Stomach (tissue), 8 donors: ENCODE measurements at regions not wholly inside any gene's neighbourhood (a gene's known extent, or its start where the extent isn't known, plus 50 kb on each side); places are given as distances from the start of the nearest gene placed in this dataset.

Source experiments
- DNase-seq, 2 donors: peaks; one replicate each; pipeline versions ENCODE4 v3.0.0 to v3.0.0-alpha.2; 2013 to 2019
- H3K27ac ChIP-seq, 5 donors: fragments of 200-600 bp in 4 of 5; sonication (generic) in 4 of 5; one replicate each; pipeline ENCODE4 v1.5.1; 2013 to 2019; ENCODE audit warnings: mild to moderate bottlenecking in 1 of 5, moderate library complexity in 1 of 5
- H3K27me3 ChIP-seq, 3 donors: fragments of 200-600 bp; sonication (generic); one replicate each; pipeline ENCODE4 v1.5.1; 2017 to 2019; ENCODE audit warnings: mixed run types in 1 of 3
- H3K36me3 ChIP-seq, 4 donors: fragments of 200-600 bp; sonication (generic); 1 replicate in 3 of 4; 2 replicates in 1 of 4; pipeline ENCODE4 v1.5.1; 2016 to 2019
- H3K4me1 ChIP-seq, 4 donors: fragments of 200-600 bp; sonication (generic); one replicate each; pipeline ENCODE4 v1.5.1; 2016 to 2019
- H3K4me3 ChIP-seq, 4 donors: fragments of 200-600 bp; sonication (generic) in 3 of 4; one replicate each; pipeline ENCODE4 v1.5.1; 2016 to 2019; ENCODE audit warnings: mild to moderate bottlenecking in 1 of 4
- H3K9me3 ChIP-seq, 4 donors: fragments of 200-600 bp; sonication (generic); one replicate each; pipeline ENCODE4 v1.5.1; 2016 to 2019
- CTCF ChIP-seq, 7 experiments: fragments of 450-650 bp in 4 of 7; fragments of 200-600 bp in 3 of 7; sonication (generic) in 3 of 7; IDR thresholded peaks; one replicate each; pipeline ENCODE4 v1.5.1; 2016 to 2019; ENCODE audit warnings: antibody characterized with exemption in 7 of 7, control low read depth in 2 of 7, mild to moderate bottlenecking in 1 of 7
- EP300 ChIP-seq: sonication (generic); formaldehyde crosslinking; IDR thresholded peaks from one replicate; pipeline ENCODE4 v1.6.1; 2017; ENCODE audit warnings: antibody characterized with exemption
- POLR2A ChIP-seq, 4 donors: fragments of 450-650 bp; IDR thresholded peaks; one replicate each; pipeline ENCODE4 v1.6.1; 2016; ENCODE audit warnings: antibody characterized with exemption in 4 of 4, control low read depth in 2 of 4, mild to moderate bottlenecking in 1 of 4, moderate library complexity in 1 of 4
- POLR2AphosphoS5 ChIP-seq, 3 donors: sonication (generic); formaldehyde crosslinking; IDR thresholded peaks; one replicate each; pipeline ENCODE4 v1.6.1; 2016; ENCODE audit warnings: antibody characterized with exemption in 3 of 3
- WGBS, 5 donors: extraction: QIAGEN DNeasy Blood & Tissue Kit in 3 of 5; methylation state at CpG; one replicate each; pipeline versions ENCODE4 v1.1.5 to v1.1.7; 2013 to 2018; 5-methylcytosine and 5-hydroxymethylcytosine counted together
- intact Hi-C: fragments of 100-400 bp; cut with DNase I; formaldehyde crosslinking; loops from one replicate; pipeline ENCODE4 v1.15.1; 2023; ENCODE audit warnings: low total_unique reads
- donor health status: healthy with polysubstance abuse.
- donor health status: Bipolar disorder and iron deficiency.
- donor health status: healthy.

- no peak for TF ChIP-seq POLR2A (IDR thresholded peaks at IDR 0.05)
- no peak for TF ChIP-seq CTCF (IDR thresholded peaks at IDR 0.05)
- no peak for TF ChIP-seq POLR2AphosphoS5 (IDR thresholded peaks at IDR 0.05)
- no peak for TF ChIP-seq EP300
- H3K36me3 ChIP-seq: no peaks in the 10 kb centered on the region
- DNase-seq: no peak
- no peak overlapping the region for H3K27ac ChIP-seq
- intact Hi-C loops: no loop called here
- H3K9me3 ChIP-seq: no peaks in the 10 kb centered on the region
- WGBS, 5 donors: 92 to 94% (median 92%) methylated on average over 3 of the region's 3 CpGs
- no peaks in the 10 kb centered on the region for H3K27me3 ChIP-seq
- H3K4me3 ChIP-seq: no peak overlapping the region
- H3K4me1 ChIP-seq: peaks cover 0 to 11% (median 7%) of the 10 kb centered on the region in 4 donors
Measured at GRCh38 chr5:124810396-124811006, 64.1 kb upstream of the ZNF608 start.

- peak in 1 of 2 donors; percentile 61 for DNase-seq
- intact Hi-C loops: no loop called here
- no peak for TF ChIP-seq CTCF (IDR thresholded peaks at IDR 0.05)
- TF ChIP-seq EP300: no peak
- TF ChIP-seq POLR2AphosphoS5 (IDR thresholded peaks at IDR 0.05): no peak
- TF ChIP-seq POLR2A (IDR thresholded peaks at IDR 0.05): no peak
Measured at GRCh38 chr5:124812771-124813358, 66.4 kb upstream of the ZNF608 start.

GRCh38 chr5:124816381-124816780 is 69.9 kb upstream of the ZNF608 start:
- Histone ChIP-seq H3K36me3 (no peaks in the 10 kb centered on the region), H3K27me3 (no peaks in the 10 kb centered on the region), H3K27ac (no peak overlapping the region), H3K4me1 (no peaks in the 10 kb centered on the region), H3K9me3 (no peaks in the 10 kb centered on the region), H3K4me3 (no peak overlapping the region)
- TF ChIP-seq POLR2A (IDR thresholded peaks at IDR 0.05): no peak
- no peak for TF ChIP-seq EP300
- TF ChIP-seq POLR2AphosphoS5 (IDR thresholded peaks at IDR 0.05): no peak
- no peak for TF ChIP-seq CTCF (IDR thresholded peaks at IDR 0.05)
- DNase-seq: no peak
- intact Hi-C loops: no loop called here
- WGBS, 5 donors: 72 to 90% (median 87%) methylated on average over 7 of the region's 7 CpGs

More at GRCh38 chr5:124812771-124813358, 66.4 kb upstream of the ZNF608 start:
- Histone ChIP-seq H3K9me3 (no peaks in the 10 kb centered on the region), H3K27me3 (no peaks in the 10 kb centered on the region), H3K27ac (no peak overlapping the region), H3K4me1 (no peaks in the 10 kb centered on the region), H3K36me3 (no peaks in the 10 kb centered on the region), H3K4me3 (no peak overlapping the region)
- WGBS, 5 donors: 68 to 89% (median 77%) methylated on average over 5 of the region's 5 CpGs

GRCh38 chr5:124819201-124819600 is 72.8 kb upstream of the ZNF608 start:
- DNase-seq: no peak
- WGBS, 5 donors: 75 to 87% (median 82%) methylated on average over 3 of the region's 3 CpGs
- TF ChIP-seq EP300: no peak
- TF ChIP-seq POLR2A (IDR thresholded peaks at IDR 0.05): no peak
- no peak for TF ChIP-seq CTCF (IDR thresholded peaks at IDR 0.05)
- TF ChIP-seq POLR2AphosphoS5 (IDR thresholded peaks at IDR 0.05): no peak
- peaks cover 0 to 12% (median 10%) of the 10 kb centered on the region in 4 donors for H3K4me1 ChIP-seq
- no peaks in the 10 kb centered on the region for H3K36me3 ChIP-seq
- H3K4me3 ChIP-seq: no peak overlapping the region
- H3K27ac ChIP-seq: no peak overlapping the region
- H3K9me3 ChIP-seq: no peaks in the 10 kb centered on the region
- intact Hi-C loops: no loop called here
- H3K27me3 ChIP-seq: no peaks in the 10 kb centered on the region
